ENCODE measurements at regions not wholly inside any gene's neighbourhood (a gene's known extent, or its start where the extent isn't known, plus 50 kb on each side); places are given as distances from the start of the nearest gene placed in this dataset.

DNA sequence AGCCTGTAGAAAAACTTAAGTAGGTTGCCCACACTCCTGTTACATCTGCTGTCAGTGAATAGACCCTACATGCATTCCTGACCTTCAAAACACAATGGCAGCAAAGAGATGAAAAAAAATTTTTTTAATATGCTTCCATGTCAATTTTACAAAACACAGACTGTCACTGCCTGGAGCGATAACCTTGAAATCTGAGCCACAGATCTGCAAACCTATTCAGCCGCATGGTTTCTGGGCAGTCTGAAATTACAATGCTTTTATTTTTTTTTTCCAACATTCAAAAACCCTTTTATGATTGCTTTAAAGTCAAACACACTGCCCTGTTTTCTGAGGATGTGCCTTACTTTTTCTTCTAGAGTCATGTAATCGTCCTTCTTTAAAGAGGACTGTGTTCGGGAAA is 264.9 kb upstream of the PUDP start:
- TF ChIP-seq CTCF (IDR thresholded peaks at IDR 0.05) (no peak), POLR2A (IDR thresholded peaks at IDR 0.05) (no peak), POLR2AphosphoS5 (IDR thresholded peaks at IDR 0.05) (no peak)
